ENCODE measurements at regions not wholly inside any gene's neighbourhood (a gene's known extent, or its start where the extent isn't known, plus 50 kb on each side); places are given as distances from the start of the nearest gene placed in this dataset.

DNA sequence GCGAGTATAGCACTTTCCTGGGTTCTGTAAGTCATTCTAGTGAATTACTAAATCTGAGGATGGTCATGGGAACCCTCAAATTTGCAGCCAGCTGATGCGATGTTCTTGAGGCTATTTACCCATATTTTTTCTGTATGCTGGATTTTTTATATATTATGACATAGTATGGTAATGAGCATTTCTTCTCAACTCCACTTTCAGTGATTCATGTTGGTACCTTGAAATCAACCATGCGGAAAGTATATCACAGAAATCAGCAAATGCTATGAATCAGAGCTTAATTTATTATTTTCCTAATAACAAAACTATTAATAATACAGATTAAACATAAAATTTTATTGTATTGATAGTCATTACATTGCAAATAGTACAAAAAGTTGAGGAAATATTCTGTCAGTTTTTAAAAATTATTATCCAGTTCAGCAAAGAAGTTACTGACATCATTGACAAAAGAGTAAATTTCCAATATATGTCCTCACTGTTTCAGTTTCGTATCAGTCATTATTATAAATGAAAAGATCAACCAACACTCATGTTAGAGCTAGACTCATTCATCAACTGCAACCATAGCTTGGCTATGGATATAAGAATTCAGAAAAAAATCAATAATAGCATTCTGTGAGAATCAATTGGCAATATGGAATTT, 164.3 kb upstream of the SETMAR start:
- intact Hi-C loops (cut with DNase I) = no loop called here
- no peaks in the 10 kb centered on the region for H3K36me3 ChIP-seq
- ATAC-seq (no peak), DNase-seq (no peak)
- H3K4me3 ChIP-seq = no peak overlapping the region
- no peak overlapping the region for H3K27ac ChIP-seq
- no peaks in the 10 kb centered on the region for H3K9me3 ChIP-seq
- H3K4me1 ChIP-seq = no peaks in the 10 kb centered on the region
- TF ChIP-seq, protein P1, sequence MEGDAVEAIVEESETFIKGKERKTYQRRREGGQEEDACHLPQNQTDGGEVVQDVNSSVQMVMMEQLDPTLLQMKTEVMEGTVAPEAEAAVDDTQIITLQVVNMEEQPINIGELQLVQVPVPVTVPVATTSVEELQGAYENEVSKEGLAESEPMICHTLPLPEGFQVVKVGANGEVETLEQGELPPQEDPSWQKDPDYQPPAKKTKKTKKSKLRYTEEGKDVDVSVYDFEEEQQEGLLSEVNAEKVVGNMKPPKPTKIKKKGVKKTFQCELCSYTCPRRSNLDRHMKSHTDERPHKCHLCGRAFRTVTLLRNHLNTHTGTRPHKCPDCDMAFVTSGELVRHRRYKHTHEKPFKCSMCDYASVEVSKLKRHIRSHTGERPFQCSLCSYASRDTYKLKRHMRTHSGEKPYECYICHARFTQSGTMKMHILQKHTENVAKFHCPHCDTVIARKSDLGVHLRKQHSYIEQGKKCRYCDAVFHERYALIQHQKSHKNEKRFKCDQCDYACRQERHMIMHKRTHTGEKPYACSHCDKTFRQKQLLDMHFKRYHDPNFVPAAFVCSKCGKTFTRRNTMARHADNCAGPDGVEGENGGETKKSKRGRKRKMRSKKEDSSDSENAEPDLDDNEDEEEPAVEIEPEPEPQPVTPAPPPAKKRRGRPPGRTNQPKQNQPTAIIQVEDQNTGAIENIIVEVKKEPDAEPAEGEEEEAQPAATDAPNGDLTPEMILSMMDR (IDR thresholded peaks at IDR 0.05) = no peak
- H3K27me3 ChIP-seq = no peaks in the 10 kb centered on the region

- TF ChIP-seq, protein P1 (IDR thresholded peaks at IDR 0.05) = no peak
- DNase-seq = no peak
- Histone ChIP-seq H3K27ac (no peak overlapping the region), H3K4me1 (no peaks in the 10 kb centered on the region), H3K36me3 (no peaks in the 10 kb centered on the region), H3K9me3 (no peaks in the 10 kb centered on the region), H3K4me3 (no peak overlapping the region), H3K27me3 (no peaks in the 10 kb centered on the region)
- ATAC-seq = no peak
- intact Hi-C loops (cut with DNase I) = no loop called here
Observed at GRCh38 chr3:4139462-4140140, 163.6 kb upstream of the SETMAR start.

DNA sequence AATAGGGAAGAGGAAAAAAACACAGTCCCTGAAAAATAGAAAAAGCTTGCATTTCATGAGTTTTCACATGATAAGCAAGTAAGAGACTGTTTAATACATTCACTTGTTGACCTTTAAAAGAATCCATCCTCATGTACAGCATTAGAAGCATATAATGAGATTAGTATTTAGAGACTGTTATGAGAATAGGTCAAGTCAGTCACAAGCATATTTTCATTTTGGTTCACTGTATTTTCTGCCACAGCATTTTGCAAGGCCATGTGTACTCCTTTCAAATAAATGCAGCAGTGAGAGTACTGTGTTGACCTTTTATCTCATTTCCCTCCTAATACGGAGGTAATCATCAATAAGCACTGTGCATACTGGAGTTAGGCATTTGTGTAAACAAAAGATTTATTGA, 162.2 kb upstream of the SETMAR start:
- H3K4me1 ChIP-seq = no peaks in the 10 kb centered on the region
- H3K4me3 ChIP-seq = no peak overlapping the region
- no peaks in the 10 kb centered on the region for H3K27me3 ChIP-seq
- intact Hi-C loops (cut with DNase I) = no loop called here
- TF ChIP-seq, protein P1 (IDR thresholded peaks at IDR 0.05) = no peak
- no peaks in the 10 kb centered on the region for H3K9me3 ChIP-seq
- H3K27ac ChIP-seq = no peak overlapping the region
- H3K36me3 ChIP-seq = no peaks in the 10 kb centered on the region
- DNase-seq = no peak
- ATAC-seq = no peak

- H3K27ac ChIP-seq = no peak overlapping the region
- ATAC-seq = no peak
- no peaks in the 10 kb centered on the region for H3K4me1 ChIP-seq
- H3K9me3 ChIP-seq = no peaks in the 10 kb centered on the region
- TF ChIP-seq, protein P1 (IDR thresholded peaks at IDR 0.05) = no peak
- H3K27me3 ChIP-seq = no peaks in the 10 kb centered on the region
- intact Hi-C loops (cut with DNase I) = no loop called here
- H3K36me3 ChIP-seq = no peaks in the 10 kb centered on the region
- no peak for DNase-seq
- no peak overlapping the region for H3K4me3 ChIP-seq
Observed at GRCh38 chr3:4147556-4148118, 155.5 kb upstream of the SETMAR start.

DNA sequence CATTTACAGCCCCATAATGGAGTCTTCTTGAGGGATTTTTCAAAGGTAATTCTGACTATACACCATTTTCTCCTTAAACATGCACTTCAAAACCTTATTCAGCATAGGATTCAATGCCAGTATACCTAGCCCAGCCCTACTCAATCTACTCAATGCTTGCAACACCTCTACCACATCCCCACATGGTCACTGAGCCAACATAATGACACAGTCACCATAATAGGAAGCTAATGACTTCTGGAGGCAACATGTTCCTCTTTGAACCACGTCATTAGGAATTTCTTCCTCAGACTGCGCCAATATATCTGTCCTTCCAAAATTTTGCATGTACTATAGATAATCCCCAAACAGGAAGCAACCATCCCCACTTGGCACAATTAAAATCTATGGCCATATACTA, 153.9 kb upstream of the SETMAR start:
- ATAC-seq (no peak), DNase-seq (no peak)
- Histone ChIP-seq H3K4me3 (no peak overlapping the region), H3K9me3 (no peaks in the 10 kb centered on the region), H3K27ac (no peak overlapping the region), H3K36me3 (no peaks in the 10 kb centered on the region), H3K4me1 (no peaks in the 10 kb centered on the region), H3K27me3 (no peaks in the 10 kb centered on the region)
- intact Hi-C loops (cut with DNase I) = no loop called here
- TF ChIP-seq, protein P1 (IDR thresholded peaks at IDR 0.05) = no peak

Data from upper lobe of right lung (tissue), 1 donor.